ENCODE measurements at regions not wholly inside any gene's neighbourhood (a gene's known extent, or its start where the extent isn't known, plus 50 kb on each side); places are given as distances from the start of the nearest gene placed in this dataset.
"Not testable (repeated sequence)": the region's sequence is repeated elsewhere in the genome, so short reads cannot be mapped to it uniquely, and the experiment has no call there.

DNA sequence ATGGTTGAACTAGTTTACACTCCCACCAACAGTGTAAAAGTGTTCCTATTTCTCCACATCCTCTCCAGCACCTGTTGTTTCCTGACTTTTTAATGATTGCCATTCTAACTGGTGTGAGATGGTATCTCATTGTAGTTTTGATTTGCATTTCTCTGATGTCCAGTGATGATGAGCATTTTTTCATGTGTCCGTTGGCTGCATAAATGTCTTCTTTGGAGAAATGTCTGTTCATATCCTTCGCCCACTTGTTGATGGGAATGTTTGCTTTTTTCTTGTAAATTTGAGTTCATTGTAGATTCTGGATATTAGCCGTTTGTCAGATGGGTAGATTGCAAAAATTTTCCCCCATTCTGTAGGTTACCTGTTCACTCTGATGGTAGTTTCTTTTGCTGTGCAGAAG lies 155.0 kb upstream of the CNKSR2 start:
- not testable (repeated sequence) for DNase-seq (ENCODE audit: low read depth)

GRCh38 chrX:21225643-21226042 lies 148.6 kb upstream of the CNKSR2 start:
- DNase-seq (ENCODE audit: low read depth) = no peak

DNA sequence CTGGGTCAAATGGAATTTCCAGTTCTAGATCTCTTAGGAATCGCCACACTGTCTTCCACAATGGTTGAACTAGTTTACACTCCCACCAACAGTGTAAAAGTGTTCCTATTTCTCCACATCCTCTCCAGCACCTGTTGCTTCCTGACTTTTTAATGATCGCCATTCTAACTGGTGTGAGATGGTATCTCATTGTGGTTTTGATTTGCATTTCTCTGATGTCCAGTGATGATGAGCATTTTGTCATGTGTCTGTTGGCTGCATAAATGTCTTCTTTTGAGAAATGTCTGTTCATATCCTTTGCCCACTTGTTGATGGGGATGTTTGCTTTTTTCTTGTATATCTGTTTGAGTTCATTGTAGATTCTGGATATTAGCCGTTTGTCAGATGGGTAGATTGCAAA lies 145.2 kb upstream of the CNKSR2 start:
- DNase-seq (ENCODE audit: low read depth) = not testable (repeated sequence)

DNA sequence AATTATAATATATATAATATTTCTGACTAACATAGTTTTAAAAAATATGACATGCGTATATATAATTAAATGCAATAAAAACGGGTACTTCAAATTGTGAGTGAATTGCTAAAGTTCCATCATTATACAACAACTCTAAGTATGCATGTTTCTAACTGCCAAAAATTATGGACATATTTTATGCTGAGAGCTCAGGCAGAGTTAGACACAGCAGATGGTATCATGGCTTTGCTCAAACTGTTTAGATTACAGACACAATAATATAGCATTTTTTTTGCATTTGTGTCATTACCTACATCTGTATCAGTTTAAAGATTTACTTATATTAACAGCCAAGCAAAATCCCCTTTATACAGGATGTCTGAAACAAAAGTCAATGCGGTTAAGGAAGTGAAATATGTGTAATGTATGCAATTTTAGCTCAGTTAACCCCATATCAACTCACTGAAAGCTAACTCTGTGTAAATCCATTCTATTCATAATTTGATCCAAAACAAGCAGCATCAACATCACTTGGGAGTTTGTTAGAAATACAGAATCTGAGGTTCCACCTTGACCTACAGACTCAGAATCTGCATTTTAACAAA lies 119.1 kb upstream of the CNKSR2 start:
- no peak for DNase-seq (ENCODE audit: low read depth)

DNA sequence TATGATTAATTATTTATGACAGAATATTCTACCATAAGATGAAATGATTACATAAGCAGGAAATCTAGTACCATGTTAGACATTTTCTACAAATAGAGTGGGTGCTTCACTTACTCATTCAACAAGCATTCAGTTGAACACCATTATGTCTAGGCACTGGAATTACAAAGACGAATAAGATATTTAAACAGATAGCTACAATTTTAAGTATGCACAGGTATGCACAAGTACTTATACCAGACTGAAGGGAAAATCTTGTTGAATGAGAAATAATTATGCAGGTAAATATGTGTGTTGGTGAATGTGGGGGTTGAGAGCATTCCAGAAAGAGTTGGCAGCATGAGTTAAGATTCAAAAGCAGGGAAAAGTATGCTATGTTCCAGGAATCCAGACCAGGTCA lies 107.3 kb upstream of the CNKSR2 start:
- DNase-seq (ENCODE audit: low read depth) = no peak

GRCh38 chrX:21276736-21277433 lies 97.3 kb upstream of the CNKSR2 start:
- DNase-seq (ENCODE audit: low read depth) = no peak

DNA sequence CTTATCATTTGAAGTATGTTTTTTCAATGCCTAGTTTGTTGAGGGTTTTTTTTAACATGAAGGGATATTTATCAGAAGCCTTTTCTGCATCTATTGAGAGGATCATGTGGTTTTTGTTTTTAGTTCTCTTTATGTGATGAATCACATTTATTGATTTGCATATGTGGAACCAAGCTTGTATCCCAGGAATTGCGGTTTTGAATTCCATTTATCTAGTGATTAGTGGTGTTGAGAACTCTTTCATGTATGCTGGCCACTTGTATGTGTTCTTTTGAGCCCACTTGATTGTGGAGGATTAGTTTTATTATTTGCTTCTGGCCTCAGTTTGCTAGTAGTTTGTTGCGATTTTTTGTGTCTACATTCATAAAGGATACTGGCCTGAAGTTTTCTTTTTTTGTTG lies 85.0 kb upstream of the CNKSR2 start:
- DNase-seq (ENCODE audit: low read depth) = no peak

- no peak for DNase-seq (ENCODE audit: low read depth)
These were observed 78.9 kb upstream of the CNKSR2 start for GRCh38 chrX:21295246-21295820.

- DNase-seq (ENCODE audit: low read depth) = no peak
These were observed 68.3 kb upstream of the CNKSR2 start for GRCh38 chrX:21305799-21306336.

DNA sequence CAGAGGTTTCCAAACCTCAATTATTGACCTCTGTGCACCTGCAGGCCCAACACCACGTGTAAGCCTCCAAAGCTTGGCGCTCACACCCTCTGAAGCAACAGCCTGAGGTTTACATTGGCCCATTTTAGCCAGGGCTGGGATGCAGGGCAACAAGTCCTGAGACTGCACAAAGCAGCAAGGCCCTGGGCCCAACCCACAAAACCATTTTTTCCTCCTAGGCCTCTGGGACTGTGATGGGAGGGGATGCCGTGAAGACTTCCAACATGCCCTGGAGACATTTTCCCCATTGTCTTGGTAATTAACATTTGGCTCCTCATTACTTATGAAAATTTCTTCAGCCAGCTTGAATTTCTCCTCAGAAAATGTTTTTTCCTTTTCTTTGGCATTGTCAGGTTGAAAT lies 54.9 kb upstream of the CNKSR2 start:
- DNase-seq (ENCODE audit: low read depth) = no peak

Data from GM04503 (cell line).